ENCODE measurements at regions not wholly inside any gene's neighbourhood (a gene's known extent, or its start where the extent isn't known, plus 50 kb on each side); places are given as distances from the start of the nearest gene placed in this dataset.
"Not testable (repeated sequence)": the region's sequence is repeated elsewhere in the genome, so short reads cannot be mapped to it uniquely, and the experiment has no call there.

GRCh38 chr7:65631236-65631635 lies 241.6 kb upstream of the VKORC1L1 start:
- not testable (repeated sequence) for TF ChIP-seq TARDBP (IDR thresholded peaks at IDR 0.05); BHLHE40 (IDR thresholded peaks at IDR 0.05; ENCODE audit: borderline replicate concordance); FOXK2 (IDR thresholded peaks at IDR 0.05); ARNT (IDR thresholded peaks at IDR 0.05); FOXA1 (IDR thresholded peaks at IDR 0.05); SP1 (IDR thresholded peaks at IDR 0.05); LEF1 (IDR thresholded peaks at IDR 0.05; ENCODE audit: borderline replicate concordance); PKNOX1 (IDR thresholded peaks at IDR 0.05); HDGF (IDR thresholded peaks at IDR 0.05; ENCODE audit: borderline replicate concordance); SUZ12 (IDR thresholded peaks at IDR 0.05); ELF4 (IDR thresholded peaks at IDR 0.05); FOXM1 (IDR thresholded peaks at IDR 0.05; ENCODE audit: borderline replicate concordance); ZNF384 (IDR thresholded peaks at IDR 0.05); NFRKB (IDR thresholded peaks at IDR 0.05)

Measured in HEK293T (cell line).